Transverse colon (tissue), 4 donors: ENCODE measurements at regions not wholly inside any gene's neighbourhood (a gene's known extent, or its start where the extent isn't known, plus 50 kb on each side); places are given as distances from the start of the nearest gene placed in this dataset.

Experiments used
- CTCF ChIP-seq, 5 experiments: fragments of 200-600 bp in 3 of 5; fragments of 450-650 bp in 2 of 5; sonication (generic) in 3 of 5; IDR thresholded peaks; 1 replicate in 2 of 5; 2 replicates in 3 of 5; pipeline ENCODE4 v1.5.1; 2016 to 2017; ENCODE audit warnings: antibody characterized with exemption in 5 of 5, inconsistent platforms in 3 of 5, mild to moderate bottlenecking in 2 of 5, moderate library complexity in 1 of 5
- POLR2AphosphoS5 ChIP-seq, 3 donors: sonication (generic); formaldehyde crosslinking; IDR thresholded peaks; one replicate each; pipeline ENCODE4 v1.6.1; 2016; ENCODE audit warnings: antibody characterized with exemption in 3 of 3

GRCh38 chr5:154702477-154702876 lies 52.7 kb upstream of the LARP1 start:
- no peak for TF ChIP-seq CTCF (IDR thresholded peaks at IDR 0.05)
- no peak for TF ChIP-seq POLR2AphosphoS5 (IDR thresholded peaks at IDR 0.05)
